HG02870 (cell line): ENCODE measurements at regions not wholly inside any gene's neighbourhood (a gene's known extent, or its start where the extent isn't known, plus 50 kb on each side); places are given as distances from the start of the nearest gene placed in this dataset.
"Not testable (repeated sequence)": the region's sequence is repeated elsewhere in the genome, so short reads cannot be mapped to it uniquely, and the experiment has no call there.

Experiments used
- ATAC-seq: cut with Tn5 transposase; IDR thresholded peaks from one replicate; pipeline ENCODE4 v1.9.1; 2021; ENCODE audit warnings: mild to moderate bottlenecking, moderate library complexity; ENCODE audit not compliant: unreplicated experiment

DNA sequence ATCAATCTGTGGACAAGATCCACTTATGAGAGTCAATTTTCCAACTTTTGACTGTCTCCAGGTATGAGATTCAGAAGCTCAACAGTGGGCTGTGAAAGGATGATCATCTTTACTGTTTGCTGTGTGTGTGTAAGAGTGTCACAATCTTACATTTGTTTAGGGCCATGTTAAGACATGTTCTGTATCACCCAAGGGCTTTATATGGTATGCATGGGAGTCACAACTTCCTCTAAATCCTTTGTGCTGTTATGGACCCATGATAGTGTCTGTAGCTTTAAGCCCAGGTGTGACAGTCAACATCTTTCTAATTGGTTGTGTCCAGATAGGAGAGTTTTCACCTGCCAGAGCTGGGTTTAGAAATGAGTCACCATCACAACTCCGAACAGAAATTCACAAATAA lies 70.2 kb downstream of the ZNF726 start:
- ATAC-seq: not testable (repeated sequence)

DNA sequence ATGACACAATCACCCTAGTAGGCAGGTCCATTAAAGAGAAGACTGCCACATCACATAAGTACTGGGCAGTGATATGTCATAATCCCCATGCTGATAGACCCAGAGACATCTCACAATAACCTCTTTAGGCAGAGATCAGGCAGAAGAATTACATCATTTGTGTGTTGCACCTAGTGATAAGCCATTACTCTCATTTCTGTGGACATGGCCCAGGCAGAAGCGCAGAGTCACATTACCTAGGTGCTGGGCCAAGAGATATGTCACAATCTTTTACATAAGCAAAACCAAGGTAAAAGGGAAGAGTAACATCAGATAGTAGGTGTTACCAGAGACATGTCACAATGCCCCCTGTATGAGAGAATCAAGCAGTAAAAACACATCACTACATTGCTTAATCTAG lies 71.9 kb downstream of the ZNF726 start:
- no peak for ATAC-seq

DNA sequence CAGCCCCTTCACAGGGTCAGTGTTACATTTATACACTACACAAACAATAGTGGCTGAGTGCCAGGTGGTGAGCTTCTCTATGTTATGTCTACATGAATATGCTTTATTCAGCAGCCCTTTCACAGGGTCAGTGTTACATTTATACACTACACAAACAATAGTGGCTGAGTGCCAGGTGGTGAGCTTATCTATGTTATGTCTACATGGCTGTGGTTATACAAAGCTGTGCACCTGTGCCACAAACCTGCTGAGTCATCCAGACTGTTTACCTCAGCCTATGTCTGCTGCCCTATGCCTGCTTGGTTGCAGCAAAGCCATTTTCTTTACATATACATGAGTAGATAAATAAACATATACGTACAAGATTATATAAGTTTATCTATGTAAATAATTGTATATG lies 76.5 kb downstream of the ZNF726 start:
- ATAC-seq: no peak

- ATAC-seq: no peak
Measured at GRCh38 chr19:23992348-23992747, 77.7 kb downstream of the ZNF726 start.

GRCh38 chr19:23993440-23993839 lies 78.8 kb downstream of the ZNF726 start:
- no peak for ATAC-seq

DNA sequence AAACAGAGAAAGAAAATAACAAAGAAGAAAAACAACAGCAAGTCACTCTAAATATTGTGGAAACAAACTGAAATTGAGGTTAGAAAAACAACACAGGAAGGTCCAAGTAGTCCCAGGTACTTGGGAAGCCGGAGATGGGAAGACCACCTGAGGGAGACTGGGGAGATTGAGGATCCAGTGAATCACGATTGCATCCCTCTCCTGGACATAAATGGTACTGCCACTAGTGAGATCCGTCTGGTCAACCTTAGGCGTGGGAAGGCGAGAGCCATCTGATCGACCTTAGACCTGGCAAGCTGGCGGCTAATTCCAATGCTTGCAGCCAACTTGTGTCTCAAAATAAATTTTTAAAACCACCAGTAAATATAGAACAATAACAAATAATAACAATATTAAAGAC lies 81.9 kb downstream of the ZNF726 start:
- ATAC-seq: no peak

DNA sequence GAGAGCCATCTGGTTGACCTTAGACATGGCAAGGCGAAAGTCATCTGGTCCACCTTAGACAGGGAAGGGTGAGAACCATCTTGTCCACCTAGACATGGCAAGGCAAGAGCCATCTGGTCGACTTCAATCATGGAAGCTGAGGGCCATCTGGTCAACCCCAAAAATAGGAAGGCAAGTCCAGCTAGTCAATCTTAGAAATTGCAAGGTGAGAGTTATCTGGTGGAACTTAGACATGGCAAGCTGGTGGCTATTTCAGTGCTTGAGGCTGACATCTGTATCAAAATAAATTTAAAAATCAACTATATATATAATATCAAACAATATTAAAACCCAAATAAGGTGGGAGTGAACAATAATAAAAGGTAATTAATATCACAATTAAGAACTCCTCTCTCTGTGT lies 83.9 kb downstream of the ZNF726 start:
- ATAC-seq: no peak

DNA sequence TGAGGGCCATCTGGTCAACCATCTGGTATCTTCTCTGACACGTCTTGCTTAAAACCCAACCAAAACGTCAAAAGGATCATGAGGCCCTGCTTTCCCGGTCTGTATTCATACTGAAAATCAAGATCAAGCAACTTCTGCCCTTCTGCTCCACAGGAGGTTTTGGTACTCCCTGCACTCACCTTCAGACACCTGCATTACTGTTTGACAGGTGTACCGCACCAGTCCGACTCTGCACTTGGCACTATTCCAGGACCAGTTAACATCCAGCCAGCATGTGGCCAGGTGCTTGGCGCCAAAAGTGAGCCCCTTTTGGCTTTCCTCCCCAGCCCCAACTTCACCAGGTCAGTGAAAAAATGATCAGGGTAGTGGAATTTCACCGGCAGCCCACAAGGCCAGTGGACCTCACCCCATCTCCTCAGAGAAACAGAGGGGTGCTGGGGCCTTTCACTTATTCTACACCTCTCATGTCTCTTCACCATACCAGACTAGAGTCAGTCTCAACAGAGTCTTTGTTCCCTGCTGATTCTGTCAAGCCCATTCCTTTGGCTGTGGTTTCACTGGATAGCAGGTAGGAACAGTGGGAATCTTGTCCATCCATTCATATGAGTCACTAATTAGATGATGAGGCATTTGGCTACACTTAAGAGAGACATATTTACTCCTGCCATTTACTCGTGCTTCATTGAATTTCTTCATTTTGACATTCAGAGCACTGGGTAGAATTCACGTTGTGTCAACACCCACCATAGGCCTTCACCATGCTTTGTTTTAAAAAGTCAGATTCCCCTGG lies 85.3 kb downstream of the ZNF726 start:
- ATAC-seq: no peak

DNA sequence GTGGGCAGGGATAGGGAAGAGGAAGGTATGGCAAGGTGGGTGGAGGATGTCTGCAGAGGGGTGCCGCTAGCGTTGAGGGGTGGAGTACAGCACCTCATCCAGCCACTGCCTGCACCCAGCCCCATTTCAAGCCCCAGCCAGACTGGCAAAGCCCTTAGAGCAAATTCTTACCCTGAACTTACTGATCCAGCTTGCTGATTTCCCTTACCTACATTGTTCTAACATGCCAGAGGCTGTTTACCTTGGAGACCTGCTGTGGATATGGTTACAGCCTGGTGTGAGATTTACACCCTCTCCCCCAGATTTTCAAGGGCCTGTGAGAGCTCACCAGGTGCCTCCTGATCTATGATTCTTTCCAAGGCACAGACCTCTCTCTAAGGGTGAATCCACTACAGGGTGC lies 86.0 kb downstream of the ZNF726 start:
- no peak for ATAC-seq

DNA sequence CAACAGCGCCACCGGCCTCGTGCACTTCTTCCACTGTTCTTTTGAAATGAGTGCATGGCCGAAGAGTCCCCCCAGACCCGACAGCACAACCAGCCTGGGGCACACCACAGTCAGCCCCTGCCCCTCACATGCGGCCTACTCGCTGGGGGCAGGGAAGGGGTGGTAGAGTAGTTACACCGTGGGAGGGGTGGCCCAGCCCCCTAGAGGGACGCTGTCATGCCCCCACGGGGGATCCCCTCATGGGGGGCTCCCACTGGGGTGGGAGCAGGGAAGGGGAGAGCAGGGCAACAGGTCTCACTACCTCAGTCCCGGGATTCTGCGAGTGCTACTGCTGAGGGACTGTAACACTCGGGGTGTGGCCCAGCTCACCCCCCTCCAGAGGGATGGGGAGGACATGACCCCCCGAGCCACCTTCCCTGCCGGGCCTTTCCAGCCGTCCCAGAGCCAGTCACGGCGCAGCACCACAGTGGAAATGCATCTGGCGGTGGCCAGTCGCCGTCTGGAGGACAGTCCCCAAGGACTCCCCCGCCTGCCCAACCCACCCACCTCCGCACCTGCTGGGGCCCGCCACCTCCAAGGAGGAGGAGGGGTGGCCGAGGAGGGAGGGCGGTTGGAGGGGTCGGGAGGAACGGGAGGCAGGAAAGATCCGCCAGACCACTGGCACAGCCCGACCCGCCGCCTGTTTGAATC lies 84.6 kb upstream of the ZNF254 start:
- no peak for ATAC-seq

DNA sequence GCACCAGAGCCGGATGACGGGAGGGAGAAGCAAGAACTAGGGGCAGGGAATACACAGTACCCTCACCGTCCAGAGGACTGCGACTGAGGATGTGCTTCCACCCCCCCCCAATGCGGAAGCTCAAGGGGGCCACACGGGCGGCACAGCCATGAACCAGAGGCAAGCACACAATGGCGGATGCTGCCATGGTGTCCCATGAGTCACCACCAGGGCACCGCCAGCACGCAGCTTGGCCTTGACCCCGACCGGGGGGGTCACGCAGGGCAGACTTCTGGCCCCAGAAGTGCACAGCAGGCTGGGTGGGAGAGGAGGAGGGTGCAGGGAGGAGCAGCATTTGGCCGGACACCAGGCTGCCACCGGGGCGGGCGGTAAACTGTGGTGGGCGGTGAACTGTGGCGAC lies 83.5 kb upstream of the ZNF254 start:
- ATAC-seq: no peak

DNA sequence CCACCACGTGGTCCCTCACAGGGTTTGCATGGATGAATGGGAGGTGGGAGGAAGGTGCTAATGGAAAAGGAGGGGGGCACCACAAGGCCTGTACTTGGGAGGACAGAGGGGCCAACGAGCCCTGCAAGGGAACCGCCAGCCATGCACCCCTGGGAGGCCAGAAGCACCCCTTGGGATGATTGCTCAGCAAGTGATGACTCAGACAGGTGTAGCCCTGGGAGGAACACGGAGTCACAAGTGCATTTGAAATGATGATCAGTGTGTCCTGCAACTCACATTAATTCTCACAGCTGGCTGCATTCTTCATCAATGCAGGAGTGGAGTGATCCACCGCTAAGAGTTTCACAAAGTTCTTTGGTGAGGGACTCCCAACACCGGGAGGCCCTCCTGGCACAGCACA lies 82.8 kb upstream of the ZNF254 start:
- ATAC-seq: no peak

DNA sequence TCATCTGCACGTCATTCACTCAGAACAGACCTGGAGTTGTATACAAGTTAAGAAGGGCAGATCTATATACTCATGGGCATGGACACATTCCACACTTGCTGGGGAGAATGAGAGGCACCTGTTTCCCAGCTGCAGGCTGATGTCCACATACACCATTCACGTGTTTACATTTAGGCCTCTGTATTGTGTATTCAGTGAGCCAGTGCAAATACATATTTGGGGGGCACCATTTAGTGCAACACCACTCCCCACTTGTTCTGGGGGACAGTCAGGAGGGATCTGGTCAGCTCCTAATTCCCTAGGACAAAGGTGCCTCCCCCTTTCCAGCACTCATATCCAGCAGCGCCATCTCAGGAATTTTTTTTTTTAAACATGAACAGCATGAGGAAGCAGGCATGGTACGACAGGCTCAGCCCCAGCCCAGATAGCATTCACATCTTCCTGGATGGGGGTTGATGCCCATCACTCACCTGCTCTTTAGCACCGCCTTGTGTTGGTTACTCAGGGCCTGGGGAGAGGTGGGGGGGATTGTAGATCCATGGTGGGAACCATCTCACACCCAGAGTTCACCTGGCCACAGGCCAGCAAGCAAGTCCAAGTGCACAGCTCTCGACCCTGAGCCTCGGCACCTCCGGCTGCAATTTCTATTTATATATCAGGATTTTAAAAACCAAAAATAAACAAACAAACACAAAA lies 56.9 kb upstream of the ZNF254 start:
- ATAC-seq: no peak

- ATAC-seq: no peak
Measured at GRCh38 chr19:24032651-24033050, 54.3 kb upstream of the ZNF254 start.

- peak; percentile 92 for ATAC-seq
Measured at GRCh38 chr19:24033301-24033962, 53.6 kb upstream of the ZNF254 start.

- ATAC-seq: peak; percentile 27
Measured at GRCh38 chr19:24033963-24034342, 53.0 kb upstream of the ZNF254 start.

GRCh38 chr19:24035261-24035880 lies 51.6 kb upstream of the ZNF254 start:
- not testable (repeated sequence) for ATAC-seq
